ENCODE measurements at regions not wholly inside any gene's neighbourhood (a gene's known extent, or its start where the extent isn't known, plus 50 kb on each side); places are given as distances from the start of the nearest gene placed in this dataset.

DNA sequence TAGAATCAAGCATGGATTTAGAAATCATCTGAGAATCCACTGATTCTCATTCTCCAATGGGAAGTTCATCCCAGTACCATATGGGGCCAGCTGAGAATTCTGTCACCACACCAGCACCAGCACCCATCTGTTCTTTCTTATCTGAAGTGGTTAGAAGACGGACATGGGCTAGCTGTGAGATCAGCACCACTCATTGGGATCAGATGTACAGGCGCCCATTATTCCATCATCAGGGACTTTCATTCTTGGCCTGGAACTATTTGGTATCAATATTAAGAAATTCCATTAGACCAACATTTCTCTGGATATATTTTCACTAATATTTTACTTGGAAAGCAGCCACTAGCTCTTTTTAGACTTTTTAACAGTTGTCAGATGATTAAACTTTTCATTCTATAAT is 185.9 kb upstream of the LINC00305 start:
- TF ChIP-seq, protein P1, sequence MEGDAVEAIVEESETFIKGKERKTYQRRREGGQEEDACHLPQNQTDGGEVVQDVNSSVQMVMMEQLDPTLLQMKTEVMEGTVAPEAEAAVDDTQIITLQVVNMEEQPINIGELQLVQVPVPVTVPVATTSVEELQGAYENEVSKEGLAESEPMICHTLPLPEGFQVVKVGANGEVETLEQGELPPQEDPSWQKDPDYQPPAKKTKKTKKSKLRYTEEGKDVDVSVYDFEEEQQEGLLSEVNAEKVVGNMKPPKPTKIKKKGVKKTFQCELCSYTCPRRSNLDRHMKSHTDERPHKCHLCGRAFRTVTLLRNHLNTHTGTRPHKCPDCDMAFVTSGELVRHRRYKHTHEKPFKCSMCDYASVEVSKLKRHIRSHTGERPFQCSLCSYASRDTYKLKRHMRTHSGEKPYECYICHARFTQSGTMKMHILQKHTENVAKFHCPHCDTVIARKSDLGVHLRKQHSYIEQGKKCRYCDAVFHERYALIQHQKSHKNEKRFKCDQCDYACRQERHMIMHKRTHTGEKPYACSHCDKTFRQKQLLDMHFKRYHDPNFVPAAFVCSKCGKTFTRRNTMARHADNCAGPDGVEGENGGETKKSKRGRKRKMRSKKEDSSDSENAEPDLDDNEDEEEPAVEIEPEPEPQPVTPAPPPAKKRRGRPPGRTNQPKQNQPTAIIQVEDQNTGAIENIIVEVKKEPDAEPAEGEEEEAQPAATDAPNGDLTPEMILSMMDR (IDR thresholded peaks at IDR 0.05), result no peak
- Histone ChIP-seq H3K4me1 (ENCODE audit: low read depth) (no peaks in the 10 kb centered on the region), H3K4me3 (no peak overlapping the region), H3K9me3 (no peaks in the 10 kb centered on the region), H3K36me3 (ENCODE audit: low read depth) (no peaks in the 10 kb centered on the region)
- DNase-seq (no peak), ATAC-seq (no peak)
- intact Hi-C loops (cut with DNase I, micrococcal nuclease), result no loop called here

DNA sequence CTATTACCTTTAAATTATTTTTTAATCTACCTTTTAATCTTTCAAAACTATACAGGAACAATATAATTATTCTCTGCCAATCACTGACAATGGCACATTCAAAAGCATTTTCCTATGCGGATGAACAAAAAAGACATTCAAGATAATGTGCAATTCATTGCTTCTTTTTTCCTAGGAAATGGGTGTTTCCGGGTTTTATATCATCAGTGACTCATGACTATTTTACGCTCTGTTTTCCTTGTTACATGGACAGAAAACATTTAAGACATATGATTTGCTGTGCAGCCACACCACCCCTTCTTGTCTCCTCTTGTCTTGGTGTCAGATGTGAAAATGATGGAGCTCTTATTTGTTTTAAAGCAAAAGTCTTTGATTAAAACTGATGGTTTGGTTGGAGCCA is 184.7 kb upstream of the LINC00305 start:
- intact Hi-C loops (cut with DNase I, micrococcal nuclease), result no loop called here
- H3K4me3 ChIP-seq, result no peak overlapping the region
- ATAC-seq, result no peak

DNA sequence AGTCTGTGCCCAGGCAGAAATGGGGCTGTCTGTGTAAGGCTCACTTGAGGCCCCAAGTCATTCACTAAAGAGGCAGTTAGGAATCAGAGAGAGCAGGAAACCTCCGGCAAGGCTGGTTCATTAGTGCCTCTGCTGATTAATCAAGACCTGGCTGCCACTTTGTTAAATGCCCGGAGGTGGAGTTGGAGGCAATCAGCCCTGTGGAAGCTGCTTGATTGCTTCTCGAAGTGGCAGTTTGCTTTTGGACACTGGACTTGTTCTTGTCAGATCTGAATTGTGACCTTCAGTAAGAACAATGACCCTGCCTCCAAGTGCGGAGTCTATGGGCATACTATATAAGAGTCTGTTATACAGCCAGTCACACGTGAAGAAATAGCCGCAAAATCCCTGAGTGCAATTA is 183.9 kb upstream of the LINC00305 start:
- no peak for ATAC-seq
- no peak for DNase-seq
- H3K4me3 ChIP-seq, result no peak overlapping the region

More for the DNA sequence above, 184.7 kb upstream of the LINC00305 start:
- Histone ChIP-seq H3K4me1 (ENCODE audit: low read depth) (no peaks in the 10 kb centered on the region), H3K9me3 (no peaks in the 10 kb centered on the region), H3K36me3 (ENCODE audit: low read depth) (no peaks in the 10 kb centered on the region)
- TF ChIP-seq, protein P1 (IDR thresholded peaks at IDR 0.05), result no peak
- DNase-seq, result no peak

DNA sequence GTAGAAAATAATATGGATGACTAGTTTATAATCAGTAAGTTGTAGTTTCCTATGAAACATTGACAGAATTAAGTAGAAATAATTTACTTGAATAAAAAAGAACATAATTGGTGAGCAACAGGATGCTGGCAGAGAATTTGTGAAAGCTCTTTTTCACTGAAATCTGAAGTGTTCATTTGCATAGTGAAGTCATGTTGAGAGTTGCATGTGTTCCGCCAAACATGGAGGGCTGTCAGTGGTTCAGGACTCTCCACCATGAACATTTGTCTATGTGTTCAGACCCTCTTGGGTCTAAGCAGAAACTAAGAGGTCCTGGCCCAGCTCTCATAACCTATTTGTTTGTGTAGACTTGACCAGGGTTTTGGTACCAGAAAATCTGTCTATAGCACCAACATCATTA is 182.5 kb upstream of the LINC00305 start:
- Histone ChIP-seq H3K4me3 (no peak overlapping the region), H3K36me3 (ENCODE audit: low read depth) (no peaks in the 10 kb centered on the region), H3K4me1 (ENCODE audit: low read depth) (no peaks in the 10 kb centered on the region), H3K9me3 (no peaks in the 10 kb centered on the region)
- no peak for DNase-seq
- TF ChIP-seq, protein P1 (IDR thresholded peaks at IDR 0.05), result no peak
- intact Hi-C loops (cut with DNase I, micrococcal nuclease), result no loop called here
- ATAC-seq, result no peak

More for the DNA sequence above, 183.9 kb upstream of the LINC00305 start:
- intact Hi-C loops (cut with DNase I, micrococcal nuclease), result no loop called here
- H3K36me3 ChIP-seq (ENCODE audit: low read depth), result no peaks in the 10 kb centered on the region
- TF ChIP-seq, protein P1 (IDR thresholded peaks at IDR 0.05), result no peak
- H3K4me1 ChIP-seq (ENCODE audit: low read depth), result no peaks in the 10 kb centered on the region
- no peaks in the 10 kb centered on the region for H3K9me3 ChIP-seq

DNA sequence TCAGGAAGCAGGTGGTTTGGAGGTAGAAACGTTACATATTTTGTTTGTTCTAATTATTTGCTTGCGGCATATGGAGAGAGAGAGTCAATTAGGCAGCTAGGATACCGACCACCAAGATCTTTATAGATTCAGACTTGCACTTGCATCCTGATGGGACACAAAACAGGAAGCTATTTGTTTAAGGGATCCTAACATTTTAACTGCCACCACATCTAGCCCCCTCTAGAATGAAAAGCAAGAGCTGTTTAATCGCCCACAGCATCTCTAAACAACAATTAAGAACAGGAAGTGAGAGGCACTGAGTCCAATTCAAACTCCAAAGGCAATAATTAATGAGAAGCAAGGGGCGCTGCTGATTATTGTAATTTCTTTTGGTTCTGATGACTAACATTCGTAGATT is 182.0 kb upstream of the LINC00305 start:
- H3K36me3 ChIP-seq (ENCODE audit: low read depth), result no peaks in the 10 kb centered on the region
- TF ChIP-seq, protein P1 (IDR thresholded peaks at IDR 0.05), result no peak
- intact Hi-C loops (cut with DNase I, micrococcal nuclease), result no loop called here
- DNase-seq (no peak), ATAC-seq (no peak)
- H3K4me1 ChIP-seq (ENCODE audit: low read depth), result no peaks in the 10 kb centered on the region
- H3K4me3 ChIP-seq, result no peak overlapping the region
- H3K9me3 ChIP-seq, result no peaks in the 10 kb centered on the region

DNA sequence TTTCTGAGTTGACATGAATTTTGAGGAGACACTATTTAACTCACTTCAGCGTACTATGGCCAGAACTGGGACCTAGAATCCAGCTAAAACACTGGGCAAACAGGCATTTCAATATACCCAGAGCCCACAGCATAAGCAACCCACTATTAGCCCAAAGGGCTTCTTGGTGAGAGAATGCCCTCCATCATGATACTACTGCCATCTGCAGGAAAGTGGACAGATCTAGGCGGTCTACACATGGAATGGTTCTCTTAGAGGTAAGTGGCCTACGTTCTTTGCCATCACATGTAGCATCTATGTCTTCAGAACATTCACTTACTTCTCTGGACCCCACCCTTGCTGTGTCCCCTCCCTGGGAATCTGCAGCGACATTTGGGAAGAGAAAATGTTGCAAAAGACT is 181.3 kb upstream of the LINC00305 start:
- no peaks in the 10 kb centered on the region for H3K4me1 ChIP-seq (ENCODE audit: low read depth)
- H3K36me3 ChIP-seq (ENCODE audit: low read depth), result no peaks in the 10 kb centered on the region
- ATAC-seq (no peak), DNase-seq (no peak)
- intact Hi-C loops (cut with DNase I, micrococcal nuclease), result no loop called here
- TF ChIP-seq, protein P1 (IDR thresholded peaks at IDR 0.05), result no peak
- no peaks in the 10 kb centered on the region for H3K9me3 ChIP-seq
- H3K4me3 ChIP-seq, result no peak overlapping the region

Data from mucosa of descending colon (tissue), 3 donors.